ENCODE measurements at regions not wholly inside any gene's neighbourhood (a gene's known extent, or its start where the extent isn't known, plus 50 kb on each side); places are given as distances from the start of the nearest gene placed in this dataset.
"Not testable (repeated sequence)": the region's sequence is repeated elsewhere in the genome, so short reads cannot be mapped to it uniquely, and the experiment has no call there.

- DNase-seq (ENCODE audit: extremely low read depth in 1 of 2, low read depth in 1 of 2): no peak
Observed at GRCh38 chr6:14882394-14883026, 363.4 kb upstream of the JARID2 start.

DNA sequence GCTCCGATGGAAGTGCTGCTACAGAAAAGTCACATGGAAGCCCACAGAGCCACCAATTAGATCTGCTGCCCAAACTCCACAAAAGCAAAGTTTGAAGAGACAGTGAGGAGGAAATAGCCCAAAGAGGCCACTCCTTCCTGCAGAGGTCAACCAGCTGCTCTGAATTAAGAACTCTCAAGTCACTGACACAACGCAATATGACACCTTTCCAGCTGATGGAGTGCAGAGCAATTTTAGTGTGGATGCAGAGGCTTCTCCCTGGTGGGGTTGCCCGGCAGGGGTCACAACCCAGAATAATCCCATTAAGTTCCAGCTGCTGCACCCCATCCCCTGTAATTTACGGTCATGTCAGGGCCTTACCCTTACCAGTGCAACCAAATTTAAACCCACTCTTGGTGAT is 361.9 kb upstream of the JARID2 start:
- no peak for DNase-seq (ENCODE audit: extremely low read depth in 1 of 2, low read depth in 1 of 2)

DNA sequence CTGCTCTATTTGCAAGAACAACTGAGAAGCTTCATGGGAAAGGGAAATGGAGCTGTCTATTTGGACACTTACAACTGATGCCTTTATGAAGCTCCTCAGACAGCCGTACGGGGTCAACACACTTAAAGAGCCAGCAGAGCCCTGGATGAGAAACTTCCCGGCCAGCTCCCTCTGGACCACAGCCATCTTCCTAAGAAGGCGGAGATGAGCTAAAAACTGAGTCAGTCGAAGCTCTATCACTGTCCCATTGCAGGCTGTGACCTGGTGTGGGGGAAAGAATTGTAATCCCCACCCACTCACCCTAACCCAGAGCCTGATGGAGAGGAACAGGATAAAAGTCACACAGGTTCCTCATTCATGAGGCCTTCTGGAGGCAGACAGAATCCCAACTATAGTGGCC is 360.4 kb upstream of the JARID2 start:
- no peak for DNase-seq (ENCODE audit: extremely low read depth in 1 of 2, low read depth in 1 of 2)

GRCh38 chr6:14887181-14887580 is 358.7 kb upstream of the JARID2 start:
- DNase-seq (ENCODE audit: extremely low read depth in 1 of 2, low read depth in 1 of 2): no peak

- DNase-seq (ENCODE audit: extremely low read depth in 1 of 2, low read depth in 1 of 2): no peak
Observed at GRCh38 chr6:14887986-14888574, 357.8 kb upstream of the JARID2 start.

DNA sequence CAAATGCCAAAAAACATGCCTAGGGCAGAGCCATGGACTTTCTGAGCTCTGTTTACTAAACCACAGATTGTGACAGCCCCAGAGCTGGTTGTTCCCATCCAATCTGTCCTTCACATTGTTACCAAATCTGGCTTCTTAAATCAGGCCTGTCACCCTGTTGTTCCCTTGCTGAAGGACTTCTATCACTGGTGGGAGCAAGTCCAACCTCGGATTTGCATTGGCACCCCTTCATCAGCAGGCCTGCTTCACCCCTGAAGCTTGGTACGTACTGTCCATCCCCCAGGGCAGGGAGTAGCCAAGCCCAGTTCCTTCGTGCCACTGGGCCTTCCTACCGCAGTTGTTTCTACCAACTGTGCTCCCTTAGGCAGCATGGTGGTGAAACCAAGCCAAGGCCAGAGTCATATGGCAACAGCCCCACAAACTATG is 357.3 kb upstream of the JARID2 start:
- DNase-seq (ENCODE audit: extremely low read depth in 1 of 2, low read depth in 1 of 2): no peak

GRCh38 chr6:14889188-14889587 is 356.7 kb upstream of the JARID2 start:
- no peak for DNase-seq (ENCODE audit: extremely low read depth in 1 of 2, low read depth in 1 of 2)

GRCh38 chr6:14889611-14890593 is 356.0 kb upstream of the JARID2 start:
- DNase-seq (ENCODE audit: extremely low read depth in 1 of 2, low read depth in 1 of 2): no peak

DNA sequence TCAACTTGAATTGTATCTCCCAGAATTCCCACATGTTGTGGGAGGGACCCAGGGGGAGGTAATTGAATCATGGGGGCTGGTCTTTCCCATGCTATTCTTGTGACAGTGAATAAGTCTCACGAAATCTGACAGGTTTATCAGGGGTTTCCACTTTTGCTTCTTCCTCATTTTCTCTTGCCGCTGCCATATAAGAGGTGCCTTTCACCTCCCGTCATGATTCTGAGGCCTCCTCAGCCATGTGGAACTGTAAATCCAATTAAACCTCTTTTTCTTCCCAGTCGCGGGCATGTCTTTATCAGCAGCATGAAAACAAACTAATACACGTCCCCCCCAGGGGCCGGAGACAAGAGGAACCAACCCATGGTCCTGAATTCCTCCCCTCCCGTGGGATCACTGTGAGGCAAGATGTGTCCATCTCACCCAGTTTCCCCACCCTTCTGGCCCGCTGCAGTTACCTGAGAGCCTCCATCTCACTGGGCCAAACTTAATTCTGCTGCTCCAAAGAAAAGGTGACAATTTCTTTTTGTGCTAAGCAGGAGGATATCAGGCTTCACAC is 354.0 kb upstream of the JARID2 start:
- DNase-seq (ENCODE audit: extremely low read depth in 1 of 2, low read depth in 1 of 2): not testable (repeated sequence)

DNA sequence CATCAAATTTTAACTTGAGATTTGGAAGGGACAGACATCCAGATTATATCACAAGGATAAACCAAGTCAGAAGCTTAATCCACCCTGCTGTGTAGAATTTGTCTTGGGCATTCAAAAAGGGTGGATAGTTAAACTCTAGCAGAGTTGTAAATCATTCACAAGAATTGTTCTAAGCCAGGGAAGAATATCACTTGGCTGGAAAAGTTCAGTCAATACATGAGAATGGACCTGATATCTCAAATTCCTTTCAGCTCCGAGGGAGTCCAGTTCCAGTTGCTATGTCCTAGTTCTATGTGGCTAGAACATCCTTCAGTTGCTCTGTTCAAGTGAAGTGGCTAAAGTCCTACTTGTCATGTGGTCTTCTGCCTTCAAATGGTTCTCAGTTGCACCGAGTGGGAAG is 351.8 kb upstream of the JARID2 start:
- no peak for DNase-seq (ENCODE audit: extremely low read depth in 1 of 2, low read depth in 1 of 2)

GRCh38 chr6:14896475-14896874 is 349.4 kb upstream of the JARID2 start:
- no peak for DNase-seq (ENCODE audit: extremely low read depth in 1 of 2, low read depth in 1 of 2)

- DNase-seq (ENCODE audit: extremely low read depth in 1 of 2, low read depth in 1 of 2): no peak
Observed at GRCh38 chr6:14897831-14898230, 348.0 kb upstream of the JARID2 start.

DNA sequence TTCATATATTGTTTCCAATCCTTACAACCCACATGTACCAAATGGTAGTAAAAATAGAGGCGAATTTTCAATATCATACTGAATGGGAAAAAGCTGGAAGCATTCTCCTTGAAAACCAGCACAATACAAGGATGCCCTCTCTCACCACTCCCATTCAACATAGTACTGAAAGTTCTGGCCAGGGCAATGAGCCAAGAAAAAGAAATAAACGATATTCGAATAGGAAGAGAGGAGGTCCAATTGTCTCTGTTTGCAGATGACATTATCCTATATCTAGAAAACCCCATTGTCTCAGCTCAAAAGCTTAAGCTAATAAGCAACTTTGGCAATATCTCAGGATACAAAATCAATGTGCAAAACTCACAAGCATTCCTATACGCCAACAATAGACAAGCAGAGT is 346.4 kb upstream of the JARID2 start:
- not testable (repeated sequence) for DNase-seq (ENCODE audit: extremely low read depth in 1 of 2, low read depth in 1 of 2)

DNA sequence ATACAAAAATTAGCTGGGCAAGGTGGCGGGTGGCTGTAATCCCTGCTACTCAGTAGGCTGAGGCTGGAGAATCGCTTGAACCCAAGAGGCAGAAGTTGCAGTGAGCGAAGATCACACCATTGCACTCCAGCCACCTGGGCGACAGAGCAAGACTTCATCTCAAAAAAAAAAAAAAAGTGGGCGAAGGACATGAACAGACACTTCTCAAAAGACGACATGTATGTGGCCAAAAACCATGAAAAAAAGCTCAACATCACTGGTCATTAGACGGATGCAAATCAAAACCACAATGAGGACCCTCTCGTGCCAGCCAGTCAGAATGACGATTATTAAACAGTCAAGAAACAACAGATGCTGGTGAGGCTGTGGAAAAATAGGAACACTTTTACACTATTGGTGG is 344.9 kb upstream of the JARID2 start:
- no peak for DNase-seq (ENCODE audit: extremely low read depth in 1 of 2, low read depth in 1 of 2)

GRCh38 chr6:14903176-14904038 is 342.5 kb upstream of the JARID2 start:
- DNase-seq (ENCODE audit: extremely low read depth in 1 of 2, low read depth in 1 of 2): no peak

DNA sequence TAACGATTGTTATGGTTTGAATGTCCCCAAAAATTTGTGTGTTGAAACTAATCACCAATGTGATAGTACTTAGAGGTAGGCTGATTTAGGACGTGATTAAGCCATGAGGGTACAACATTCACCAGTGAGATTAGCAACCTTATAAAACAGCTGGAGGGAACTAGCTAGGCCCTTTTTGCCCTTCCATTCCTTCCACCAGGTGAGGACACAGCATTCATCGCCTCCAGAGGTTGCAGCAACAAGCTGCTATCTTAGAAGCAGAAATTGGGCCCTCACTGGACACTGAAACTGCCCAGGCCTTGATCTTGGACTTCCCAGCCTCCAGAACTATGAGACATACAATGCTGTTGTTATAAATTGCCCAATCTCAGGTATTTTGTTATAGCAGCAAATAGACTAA is 340.7 kb upstream of the JARID2 start:
- no peak for DNase-seq (ENCODE audit: extremely low read depth in 1 of 2, low read depth in 1 of 2)

DNA sequence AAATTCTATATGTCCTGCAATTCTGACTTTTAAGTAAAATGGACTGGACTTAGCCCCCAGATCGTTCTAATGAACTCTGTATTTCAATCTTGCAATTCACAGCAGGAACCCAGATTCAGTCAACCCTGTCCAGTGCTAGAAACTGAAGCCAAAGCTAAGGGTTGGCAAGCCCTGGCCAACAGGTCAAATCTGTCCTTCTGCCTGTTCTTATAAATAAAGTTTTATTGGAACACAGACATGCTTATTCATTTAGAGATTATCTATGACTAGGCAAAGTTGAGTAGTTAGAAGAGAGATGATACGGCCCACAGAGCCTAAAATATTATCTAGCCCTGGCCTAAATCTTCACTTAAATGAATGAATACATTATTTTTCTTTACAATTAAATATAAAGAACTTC is 339.2 kb upstream of the JARID2 start:
- no peak for DNase-seq (ENCODE audit: extremely low read depth in 1 of 2, low read depth in 1 of 2)

DNA sequence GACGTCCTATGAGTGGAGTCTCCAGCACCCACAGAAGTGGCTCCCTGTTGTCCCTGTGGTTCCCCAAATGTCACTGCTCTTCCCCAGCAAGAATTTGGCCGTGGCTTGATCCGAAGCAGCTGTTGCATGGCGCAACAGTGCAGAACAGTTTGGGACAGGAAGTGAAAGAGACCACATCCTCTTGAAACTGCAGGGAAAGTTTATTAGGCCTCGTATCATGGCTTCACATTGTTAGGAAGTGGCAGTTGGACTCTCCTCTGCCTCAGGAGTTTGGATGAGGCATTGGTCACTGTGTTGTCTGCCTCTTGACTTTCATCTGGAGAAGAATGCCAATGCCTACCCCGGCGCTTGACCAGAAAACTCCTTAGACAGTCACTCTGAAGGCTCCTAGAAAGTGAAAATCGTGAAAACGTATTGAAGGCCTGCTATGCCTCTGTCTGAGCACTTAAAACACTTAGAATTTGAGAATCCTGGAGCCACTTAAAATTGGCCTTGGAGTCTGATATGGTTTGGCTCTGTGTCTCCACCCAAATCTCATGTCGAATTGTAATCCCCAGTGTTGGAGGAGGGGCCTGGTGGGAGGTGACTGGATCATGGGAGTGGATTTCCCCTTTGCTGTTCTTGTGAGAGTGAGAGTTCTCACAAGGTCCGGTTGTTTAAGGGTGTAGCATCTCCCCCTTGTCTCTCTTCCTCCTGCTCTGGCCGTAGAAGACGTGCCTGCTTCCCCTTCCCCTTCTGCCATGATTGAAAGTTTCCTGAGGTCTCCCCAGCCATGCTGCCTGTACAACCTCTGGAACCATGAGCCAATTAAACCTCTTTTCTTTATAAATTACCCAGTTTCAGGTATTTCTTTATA is 334.9 kb upstream of the JARID2 start:
- no peak for DNase-seq (ENCODE audit: extremely low read depth in 1 of 2, low read depth in 1 of 2)

DNA sequence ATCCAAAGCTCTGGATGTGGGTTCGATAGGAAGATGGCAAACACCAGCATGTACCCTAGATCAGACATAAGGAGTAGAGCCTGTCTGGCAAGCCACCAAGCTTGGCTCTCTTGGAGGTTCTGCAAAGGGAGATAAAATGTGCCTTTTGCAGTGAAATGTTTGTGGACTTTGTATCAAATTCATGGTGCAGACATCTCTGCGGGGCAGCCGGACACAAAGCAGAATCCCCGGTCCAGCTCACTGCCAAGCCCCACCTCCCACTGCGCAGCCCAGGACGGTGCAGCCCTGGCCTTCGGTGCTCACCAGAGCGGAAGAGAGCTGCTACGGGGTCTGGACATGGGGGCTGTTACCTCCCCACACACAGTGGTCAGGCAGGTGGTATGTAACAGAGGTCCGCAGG is 333.6 kb upstream of the JARID2 start:
- no peak for DNase-seq (ENCODE audit: extremely low read depth in 1 of 2, low read depth in 1 of 2)

- DNase-seq (ENCODE audit: extremely low read depth in 1 of 2, low read depth in 1 of 2): no peak
Observed at GRCh38 chr6:14912706-14913105, 333.2 kb upstream of the JARID2 start.
